CD4-positive, alpha-beta T cell treated with Interleukin-17A for 4 hours (primary cell): ENCODE measurements at regions not wholly inside any gene's neighbourhood (a gene's known extent, or its start where the extent isn't known, plus 50 kb on each side); places are given as distances from the start of the nearest gene placed in this dataset.

ENCODE experiments used
- DNase-seq: peaks from one replicate; pipeline ENCODE4 v3.0.0-alpha.2; 2020; ENCODE audit warnings: mixed read lengths

DNA sequence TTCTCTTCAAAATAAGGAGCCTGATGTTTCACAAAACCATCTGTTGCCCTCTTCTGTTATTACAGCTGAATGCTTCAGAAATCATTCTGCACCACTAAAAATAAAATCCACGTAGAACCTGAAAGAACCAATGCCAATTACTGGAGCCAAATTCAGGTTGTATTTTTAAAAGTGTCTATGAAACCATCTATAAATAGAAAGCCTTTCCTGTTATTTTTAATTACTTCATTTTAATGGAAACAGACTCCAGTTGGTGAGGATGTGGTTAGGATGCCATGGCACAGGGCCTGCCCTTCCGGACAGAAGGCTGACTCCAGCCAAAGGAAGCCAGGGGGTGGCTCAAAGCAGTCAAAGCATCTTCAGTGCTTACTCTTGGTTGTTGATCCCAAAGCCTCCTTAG is 119.8 kb downstream of the TENT4A start:
- no peak for DNase-seq

DNA sequence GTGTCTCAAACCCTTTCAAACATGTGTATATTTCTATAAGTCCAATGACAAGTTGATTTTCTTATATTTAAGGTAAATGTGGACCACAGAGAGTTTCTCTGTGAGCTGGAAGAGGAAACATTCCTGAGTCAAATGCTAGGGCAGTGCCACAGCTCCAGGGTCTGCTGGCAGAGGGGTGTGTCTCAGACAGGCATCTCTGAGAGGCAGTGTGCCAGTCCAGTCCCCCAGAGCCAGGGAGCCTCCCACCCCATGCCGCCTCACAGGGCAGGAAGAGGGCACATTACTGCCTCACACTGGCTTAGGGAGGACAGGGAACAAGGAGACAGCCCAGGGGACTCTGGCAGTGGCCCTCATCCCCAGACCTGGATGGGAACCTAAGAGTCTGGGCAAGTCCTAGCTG is 120.2 kb downstream of the TENT4A start:
- DNase-seq: no peak

DNA sequence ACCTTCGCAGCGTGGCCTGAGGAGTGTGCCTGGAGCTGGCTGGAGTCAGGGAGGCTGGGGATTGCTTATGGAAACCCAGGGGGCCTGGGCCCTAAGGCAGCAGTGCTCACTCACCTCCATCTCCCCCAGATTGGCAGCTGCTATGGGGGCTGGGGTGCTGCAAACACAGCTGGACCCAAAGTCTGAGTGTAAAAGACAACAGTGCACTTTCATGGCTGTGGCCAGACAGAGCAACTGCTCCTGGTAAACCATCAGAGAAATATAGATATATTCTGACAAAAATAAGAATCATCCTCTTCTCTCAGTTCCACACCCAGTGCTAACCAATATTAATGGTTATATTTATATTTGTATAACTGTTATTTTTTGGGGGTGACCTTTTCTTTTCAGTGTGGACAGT is 123.9 kb downstream of the TENT4A start:
- DNase-seq: no peak

DNA sequence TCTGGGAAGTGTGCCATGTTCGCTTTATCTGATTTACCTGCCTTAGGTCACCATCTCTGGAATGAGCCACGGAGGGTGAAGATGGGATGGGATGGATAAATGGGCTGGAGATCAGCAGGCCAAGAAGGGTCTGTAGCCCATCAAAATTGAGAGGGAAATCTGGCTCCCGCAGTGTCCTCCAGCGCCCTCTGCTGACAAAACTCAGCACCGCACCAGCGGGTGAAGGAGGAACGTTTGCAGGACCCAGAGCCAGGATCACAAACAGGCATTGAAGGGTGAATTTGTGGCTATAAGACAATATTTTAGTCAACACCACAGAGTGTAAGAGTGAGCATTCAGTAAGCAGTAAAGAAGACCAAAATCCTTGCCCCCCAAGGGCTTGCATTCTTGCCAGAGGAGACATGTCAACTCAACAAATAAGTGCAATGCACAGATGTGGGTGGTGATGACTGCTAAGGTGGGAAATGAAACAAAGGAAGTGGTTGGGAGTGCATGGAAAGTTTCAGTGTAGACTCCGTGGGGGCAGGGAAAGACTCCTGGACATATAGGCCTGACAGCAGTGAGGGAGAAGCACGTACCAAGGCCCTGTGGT is 124.4 kb downstream of the TENT4A start:
- DNase-seq: peak; percentile 26

DNA sequence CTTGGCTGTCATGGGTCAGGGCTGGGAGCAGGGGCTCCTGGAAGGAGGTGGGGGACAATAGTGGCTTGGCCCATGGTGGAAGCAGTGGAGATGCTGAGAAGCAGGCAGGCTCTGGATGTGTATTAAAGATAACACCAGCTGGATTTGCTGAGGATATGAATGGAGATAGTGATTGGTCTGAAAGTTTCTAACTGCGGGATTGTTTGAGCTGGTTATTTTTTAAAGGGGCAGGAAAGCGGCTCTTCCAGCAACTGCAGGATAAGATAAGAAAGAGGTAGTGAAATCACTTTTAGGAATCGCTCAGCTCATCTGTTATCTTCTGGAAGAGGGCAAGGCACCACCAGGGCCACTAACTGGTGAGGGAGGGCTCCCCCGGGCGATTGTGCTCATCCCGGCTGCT is 125.5 kb downstream of the TENT4A start:
- DNase-seq: no peak

DNA sequence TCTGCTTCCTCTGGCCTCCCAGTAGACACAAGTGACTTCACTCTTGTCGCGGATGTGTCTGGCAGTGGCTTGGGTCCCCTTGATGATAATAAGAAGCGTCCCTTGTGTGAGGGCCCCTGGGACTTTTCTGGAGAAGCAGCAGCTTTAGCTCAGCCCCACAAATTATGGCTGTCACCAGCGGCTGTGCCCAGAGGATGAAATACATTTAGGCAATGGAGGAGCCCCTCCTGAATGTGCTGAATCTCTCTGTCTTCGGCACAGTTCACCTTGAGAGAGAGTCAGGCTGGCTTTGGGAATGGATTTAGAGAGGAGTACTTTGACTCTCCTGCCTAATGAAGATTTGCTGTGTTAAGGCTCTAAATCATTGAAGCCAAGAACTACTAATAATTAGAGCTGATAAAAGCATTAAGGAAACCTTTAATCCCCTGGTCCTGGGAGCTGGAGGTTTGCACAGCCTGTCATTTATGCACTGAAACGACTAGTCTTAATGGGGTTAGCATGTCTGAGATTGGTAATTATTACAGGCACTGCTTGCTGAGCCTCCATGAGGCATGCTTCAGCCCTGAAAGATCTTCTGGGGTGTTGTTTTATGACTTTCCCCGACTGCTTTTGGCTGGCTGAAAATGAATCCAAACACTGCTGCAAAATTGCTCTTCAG is 127.0 kb downstream of the TENT4A start:
- DNase-seq: no peak

DNA sequence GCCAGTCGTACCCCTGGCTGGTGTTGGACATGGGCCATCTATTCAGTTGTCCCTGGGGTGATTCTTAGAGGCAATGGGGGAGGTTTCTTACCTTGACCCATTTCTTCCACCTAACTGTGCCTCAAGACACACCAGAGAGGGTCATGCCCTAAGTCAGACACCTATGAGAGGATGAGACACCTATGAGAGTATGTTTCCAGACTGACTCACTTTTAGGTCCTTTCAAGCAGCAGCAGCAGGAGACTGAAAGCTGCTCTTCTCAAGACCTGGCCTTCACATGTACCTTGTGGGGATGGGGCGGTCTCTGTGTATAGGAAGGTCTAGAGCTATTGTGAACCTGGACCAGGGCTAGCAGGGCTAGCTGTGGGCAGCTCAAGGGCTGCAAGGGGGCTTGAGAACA is 130.1 kb downstream of the TENT4A start:
- no peak for DNase-seq

DNA sequence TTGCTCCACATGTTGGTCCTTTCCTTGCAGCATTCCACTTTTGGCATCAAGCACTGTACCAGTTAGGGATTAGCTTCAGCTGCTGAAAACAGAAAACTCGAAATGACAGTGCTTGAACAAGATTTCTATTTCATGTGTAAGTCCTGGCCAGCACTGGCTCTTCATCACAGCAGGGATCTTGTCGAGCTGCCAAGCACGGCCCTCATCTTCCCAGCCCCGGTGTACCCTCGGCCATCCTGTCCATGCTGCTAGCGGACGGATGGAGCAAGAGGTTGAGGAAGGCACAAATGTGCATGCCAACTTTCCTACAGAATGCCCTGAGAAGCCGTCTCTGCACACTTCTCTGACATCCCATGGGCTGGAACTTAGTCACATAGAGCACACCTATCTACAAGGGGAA is 130.6 kb downstream of the TENT4A start:
- DNase-seq: no peak

DNA sequence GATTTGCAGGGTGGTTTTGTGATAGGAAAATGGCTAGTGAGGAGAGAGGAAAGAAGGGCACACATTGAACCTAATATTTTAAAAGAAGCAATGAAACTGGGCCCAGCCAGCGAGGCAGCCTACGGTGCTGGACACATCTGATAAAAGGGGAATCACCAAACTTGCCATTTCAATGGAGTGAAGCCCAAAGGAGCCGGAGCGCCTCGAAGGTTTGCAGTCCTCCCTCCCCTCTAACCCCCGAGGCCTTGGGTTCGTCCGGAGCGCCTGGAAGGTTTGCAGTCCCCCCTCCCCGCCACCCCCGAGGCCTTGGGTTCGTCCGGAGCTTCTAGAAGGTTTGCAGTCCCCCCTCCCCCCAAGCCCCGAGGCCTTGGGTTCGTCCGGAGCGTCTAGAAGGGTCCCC is 132.6 kb downstream of the TENT4A start:
- no peak for DNase-seq

DNA sequence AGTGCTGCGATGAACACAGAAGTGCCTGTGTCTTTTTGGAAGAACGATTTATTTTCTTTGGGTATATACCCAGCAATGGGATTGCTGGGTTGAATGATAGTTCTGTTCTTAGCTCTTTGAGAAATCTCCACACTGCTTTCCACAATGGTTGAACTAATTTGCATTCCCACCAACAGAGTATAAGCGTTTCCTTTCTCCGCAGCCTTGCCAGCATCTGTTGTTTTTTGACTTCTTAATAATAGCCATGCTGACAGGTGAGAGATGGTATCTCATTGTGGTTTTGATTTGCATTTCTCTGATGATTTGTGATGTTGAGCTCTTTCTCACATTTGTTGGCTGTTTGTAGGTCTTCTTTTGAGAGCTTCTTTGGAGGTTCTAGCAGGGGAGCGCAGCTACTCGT is 134.6 kb downstream of the TENT4A start:
- no peak for DNase-seq

DNA sequence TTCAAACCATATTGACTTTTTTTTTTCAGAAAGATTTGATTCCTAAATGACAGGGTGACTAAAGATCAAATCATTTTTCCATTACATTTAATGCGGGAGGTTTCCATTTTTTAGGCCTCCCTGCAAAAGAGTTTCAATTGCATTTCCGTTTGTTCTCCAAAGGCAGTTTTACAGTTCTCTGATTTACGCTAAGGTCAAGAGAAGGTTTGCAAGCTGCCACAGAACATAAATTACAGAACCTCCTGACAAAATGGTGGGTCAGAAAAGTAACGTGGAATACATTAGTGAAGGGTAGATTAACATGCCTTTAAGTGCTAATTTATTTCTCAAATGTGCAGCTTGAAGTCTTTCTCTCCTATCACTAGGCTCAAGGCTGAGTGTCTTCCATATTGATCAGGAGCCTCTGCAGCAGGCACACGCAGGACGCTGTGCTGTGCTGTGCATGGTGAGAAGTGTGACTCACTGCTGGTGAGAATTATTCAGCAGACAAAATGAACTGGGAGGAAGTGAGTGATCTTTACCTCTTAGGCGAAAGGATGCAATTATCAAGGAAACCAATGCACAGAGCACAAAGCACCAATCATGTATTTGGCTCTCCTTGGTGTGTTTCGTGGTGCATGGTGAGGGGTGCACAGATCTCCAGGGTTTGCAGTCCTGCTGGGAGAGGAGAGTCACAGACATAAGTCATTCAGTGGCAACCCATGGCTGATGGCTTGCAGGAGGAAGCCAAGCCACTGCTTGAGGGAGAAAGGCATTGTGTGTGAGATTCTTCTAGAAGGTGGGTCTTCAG is 136.3 kb downstream of the TENT4A start:
- peak; percentile 40 for DNase-seq

DNA sequence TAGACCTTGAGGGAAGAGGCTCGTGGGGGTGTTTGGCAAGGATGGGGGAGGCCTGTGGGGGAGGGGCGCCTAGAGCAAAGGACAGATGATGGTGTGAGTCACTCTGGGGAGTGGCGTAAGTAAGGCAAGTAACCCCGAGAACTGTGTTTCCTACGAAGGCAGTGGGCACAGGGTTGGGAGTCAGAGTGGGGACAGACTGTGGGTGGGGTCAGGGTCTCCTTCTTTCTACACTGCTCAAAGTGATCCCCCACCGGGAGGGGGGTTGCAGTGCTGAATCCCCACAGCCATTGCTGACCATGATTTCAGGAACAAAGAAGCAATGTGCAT is 136.8 kb downstream of the TENT4A start:
- DNase-seq: peak; percentile 50

DNA sequence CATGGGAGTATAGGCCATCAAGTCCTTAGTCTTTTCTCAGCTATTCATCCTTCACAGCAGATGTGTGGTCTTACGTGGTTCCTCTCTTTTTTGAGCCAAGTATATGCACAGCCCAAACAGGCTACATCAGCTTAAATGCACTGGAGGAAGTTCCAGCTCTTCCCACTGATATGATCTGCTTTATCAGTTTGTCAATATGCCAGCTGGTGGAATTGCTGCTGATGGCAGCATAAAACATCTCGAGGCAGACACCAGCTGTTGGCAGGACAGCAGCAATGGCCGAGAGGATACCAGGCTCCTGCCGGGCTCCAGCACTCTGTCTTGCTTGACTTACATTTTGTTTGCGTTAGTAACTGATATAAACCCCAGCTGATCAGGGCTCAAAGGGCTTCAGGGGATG is 143.4 kb downstream of the TENT4A start:
- DNase-seq: no peak

DNA sequence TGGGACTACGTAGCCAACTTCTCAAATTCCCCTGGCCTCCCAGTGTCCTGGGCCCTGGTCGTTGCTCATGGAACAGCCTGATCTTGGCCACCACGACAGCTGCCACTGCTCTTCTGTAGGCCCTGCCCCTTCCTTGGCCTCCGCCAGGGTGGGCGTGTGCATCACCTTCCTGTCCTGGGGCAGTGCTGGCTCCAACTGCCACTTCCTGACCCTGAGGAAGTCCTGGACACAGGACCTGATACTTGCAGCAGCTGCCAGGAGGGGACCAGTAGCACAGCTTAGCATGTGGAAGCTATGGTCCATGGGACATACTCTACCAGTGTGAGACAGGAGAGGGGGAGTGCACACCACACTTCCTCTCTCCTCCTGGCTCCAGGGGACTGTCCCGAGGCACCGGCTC is 145.2 kb downstream of the TENT4A start:
- no peak for DNase-seq

DNA sequence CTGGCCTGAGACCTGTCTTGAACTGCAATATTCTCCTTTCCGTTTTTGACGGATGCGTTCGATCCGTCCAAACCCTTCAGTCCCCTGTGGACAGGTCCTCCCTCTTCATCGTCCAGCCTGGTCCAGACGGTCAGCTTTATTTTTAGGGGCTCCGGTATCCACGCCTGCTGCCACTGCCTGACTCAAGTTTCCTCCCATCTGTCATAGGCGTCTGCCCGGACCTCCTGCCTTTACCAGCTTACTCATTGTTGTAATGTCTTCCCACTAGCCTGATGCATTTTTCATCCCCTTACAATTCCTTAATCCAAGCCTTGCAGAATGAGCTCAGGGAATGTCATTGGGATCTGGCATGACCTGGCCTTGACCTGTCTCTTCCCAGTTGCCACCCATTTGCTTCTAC is 145.8 kb downstream of the TENT4A start:
- DNase-seq: no peak

DNA sequence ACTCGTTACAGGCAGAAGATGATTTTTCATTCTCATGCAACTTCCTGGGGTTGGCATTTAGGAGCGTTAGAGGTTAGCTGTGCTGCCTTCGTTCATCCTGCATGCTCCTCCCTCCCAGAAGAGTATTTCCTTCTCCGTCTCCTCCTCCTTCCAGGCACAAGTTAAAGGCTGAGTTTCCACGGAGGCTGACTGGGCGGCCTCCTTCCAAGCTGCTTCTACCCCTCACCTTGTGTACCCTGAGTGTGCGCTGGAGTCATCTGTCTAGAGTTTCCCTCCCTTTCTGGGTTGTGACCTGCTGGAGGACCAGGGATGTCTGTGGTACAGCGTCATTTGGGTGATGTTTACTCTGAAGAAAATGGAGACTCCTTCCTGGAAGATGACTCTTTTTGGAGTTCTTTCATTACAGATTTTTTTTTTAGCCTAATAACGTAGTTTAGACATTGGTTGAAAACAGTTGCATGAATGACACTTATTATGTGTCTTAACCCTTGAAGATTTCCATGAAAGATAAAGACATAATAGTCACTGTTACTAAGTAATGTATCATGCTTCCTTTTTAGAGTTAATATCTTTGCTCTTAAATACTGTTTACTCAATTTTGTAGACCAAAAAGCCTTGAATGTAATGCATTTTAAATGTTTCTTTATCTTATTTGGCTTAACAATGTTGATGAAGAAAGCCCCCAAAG is 146.9 kb downstream of the TENT4A start:
- no peak for DNase-seq

DNA sequence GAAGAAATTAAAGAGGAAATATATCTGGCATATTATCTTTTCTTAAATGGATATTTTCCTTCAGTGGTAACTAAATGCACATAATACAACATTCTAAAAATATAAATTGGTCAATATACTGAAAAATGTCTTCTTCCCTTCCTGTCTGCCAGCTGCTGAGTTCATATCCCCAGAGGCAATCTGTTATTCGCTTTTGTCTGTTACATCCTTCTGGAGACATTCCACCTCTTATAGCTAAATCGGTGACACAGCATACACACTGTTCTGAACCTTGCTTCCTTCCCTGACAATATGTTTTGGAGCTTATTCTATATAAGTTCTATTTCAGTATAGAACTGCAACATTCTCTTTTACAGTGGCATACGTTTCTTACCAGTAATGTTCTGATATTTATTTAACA is 147.8 kb downstream of the TENT4A start:
- DNase-seq: no peak

DNA sequence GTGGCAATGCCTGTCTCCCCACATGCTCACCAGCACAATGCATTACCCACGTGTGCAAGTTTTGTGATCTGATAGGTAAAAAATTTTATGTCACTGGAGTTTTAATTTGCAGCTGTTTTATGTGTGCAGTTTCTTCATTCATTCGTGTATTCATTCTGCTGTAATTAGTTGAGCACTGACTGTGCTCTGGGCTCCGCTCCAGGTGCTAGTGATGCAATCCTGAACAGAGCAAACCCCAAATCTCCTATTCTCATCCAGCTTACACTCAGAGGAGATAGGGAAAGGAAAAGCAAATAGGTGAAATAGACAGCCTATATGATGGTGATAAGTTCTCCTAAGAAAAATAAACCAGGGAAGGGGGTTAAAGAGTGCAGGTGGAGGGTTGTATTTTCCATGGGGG is 148.4 kb downstream of the TENT4A start:
- no peak for DNase-seq

DNA sequence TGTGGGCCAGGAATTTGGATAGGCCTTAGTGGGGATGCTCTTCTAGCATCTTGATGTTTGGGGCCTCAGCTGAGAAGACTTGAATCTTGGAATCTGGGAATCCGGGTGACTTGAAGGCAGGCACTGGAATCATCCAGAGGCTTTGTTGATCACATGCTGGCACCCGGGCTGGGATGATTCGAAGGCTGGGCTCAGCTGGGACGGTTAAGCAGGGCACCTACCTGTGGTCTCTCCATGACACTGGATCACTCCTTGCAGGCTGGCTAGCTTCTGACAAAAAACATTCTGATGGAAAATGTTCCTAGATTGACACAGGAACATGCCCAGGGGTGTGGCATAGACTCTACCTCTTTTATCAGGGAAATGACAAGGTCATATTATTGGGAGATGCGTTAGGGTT is 149.1 kb downstream of the TENT4A start:
- DNase-seq: no peak

DNA sequence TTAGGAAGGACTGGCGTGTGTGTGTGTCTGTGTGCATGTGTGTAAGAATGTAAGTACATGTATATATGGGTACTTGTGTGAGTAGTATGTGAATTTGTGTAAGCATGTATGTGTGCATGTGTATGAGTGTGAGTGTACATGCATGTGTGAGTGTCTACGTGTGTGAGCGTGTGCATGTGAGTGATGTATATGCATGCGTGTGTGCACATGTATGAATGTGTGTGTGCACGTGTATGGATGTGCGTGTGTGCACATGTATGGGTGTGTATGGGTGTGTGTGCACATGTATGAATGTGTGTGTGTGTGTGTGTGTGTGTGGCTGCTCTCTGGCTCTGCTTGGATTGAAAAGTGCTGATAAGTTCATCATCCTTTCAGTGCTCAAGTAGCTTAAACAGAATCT is 154.5 kb downstream of the TENT4A start:
- DNase-seq: no peak

DNA sequence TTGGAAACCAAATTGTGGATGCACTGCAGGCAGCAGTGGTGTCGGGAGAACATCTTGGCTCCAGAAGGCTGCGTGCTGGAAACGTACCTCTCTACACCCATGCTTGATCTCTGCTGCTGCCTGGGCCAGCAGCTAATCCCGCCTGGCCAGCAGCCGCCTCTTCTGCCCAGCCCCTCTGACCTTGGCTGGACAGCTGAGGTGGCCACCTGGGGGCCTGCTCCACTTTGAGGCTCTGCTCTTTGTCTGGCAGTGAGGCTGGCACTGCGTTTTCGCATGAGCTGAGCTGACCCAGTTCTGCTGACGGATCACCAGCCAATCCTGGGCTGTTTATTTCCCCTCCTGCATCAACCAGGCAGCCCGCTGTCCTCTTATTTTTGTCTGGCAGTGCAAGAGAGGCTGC is 154.9 kb downstream of the TENT4A start:
- no peak for DNase-seq

DNA sequence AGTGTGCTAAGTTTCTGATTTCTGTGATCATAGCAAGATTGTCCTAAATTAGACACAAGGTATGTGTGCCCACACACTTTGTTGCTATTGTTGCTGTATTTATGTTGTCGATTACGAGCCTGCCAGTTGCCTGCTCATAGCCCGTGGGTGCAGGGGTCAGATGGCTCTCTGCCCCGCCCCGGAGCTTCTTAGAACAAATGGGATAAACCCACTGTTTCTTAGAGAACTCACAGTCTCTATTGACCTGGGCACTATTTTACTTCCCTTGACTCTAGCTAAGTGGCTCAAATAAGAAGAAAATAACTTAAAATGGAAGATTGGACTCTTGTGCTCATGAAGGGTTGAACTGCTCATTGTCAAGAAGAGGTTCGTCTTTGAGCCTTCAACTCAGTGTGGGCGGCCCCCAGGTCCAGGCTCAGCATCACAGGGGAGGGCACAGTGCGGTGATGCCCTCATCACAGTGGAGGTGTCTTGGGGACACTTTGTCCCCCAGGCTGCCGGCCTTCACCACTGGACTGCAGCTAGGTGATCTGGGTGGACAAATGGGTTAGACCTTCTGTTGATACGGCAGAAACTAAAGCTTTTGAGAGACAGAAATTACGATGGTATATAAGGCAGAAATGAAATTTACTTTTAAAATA is 155.5 kb downstream of the TENT4A start:
- DNase-seq: peak; percentile 8

DNA sequence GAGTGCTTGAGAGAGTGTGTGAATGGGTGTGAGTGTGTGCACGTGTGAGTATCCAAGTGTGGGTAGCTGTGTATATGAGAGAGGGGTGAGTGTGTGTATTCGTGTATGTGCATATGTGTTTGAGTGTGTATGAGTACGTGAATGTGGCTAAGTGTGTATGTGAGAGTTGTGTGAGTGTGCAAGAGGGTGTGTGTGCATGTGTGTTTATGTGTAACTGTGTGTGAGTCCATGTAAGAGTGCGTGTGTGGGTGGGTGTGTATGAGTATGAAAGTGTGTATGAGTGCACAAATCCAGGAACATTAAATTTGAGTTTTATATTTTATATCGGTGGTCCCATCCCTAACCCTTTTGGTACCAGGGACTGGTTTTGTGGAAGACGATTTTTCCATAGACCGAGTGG is 156.4 kb downstream of the TENT4A start:
- DNase-seq: no peak
